HG03442 (cell line): ENCODE measurements at regions not wholly inside any gene's neighbourhood (a gene's known extent, or its start where the extent isn't known, plus 50 kb on each side); places are given as distances from the start of the nearest gene placed in this dataset.

Experiments
- ATAC-seq: cut with Tn5 transposase; IDR thresholded peaks from one replicate; pipeline ENCODE4 v1.9.1; 2021; ENCODE audit warnings: mild to moderate bottlenecking, moderate library complexity; ENCODE audit not compliant: unreplicated experiment

DNA sequence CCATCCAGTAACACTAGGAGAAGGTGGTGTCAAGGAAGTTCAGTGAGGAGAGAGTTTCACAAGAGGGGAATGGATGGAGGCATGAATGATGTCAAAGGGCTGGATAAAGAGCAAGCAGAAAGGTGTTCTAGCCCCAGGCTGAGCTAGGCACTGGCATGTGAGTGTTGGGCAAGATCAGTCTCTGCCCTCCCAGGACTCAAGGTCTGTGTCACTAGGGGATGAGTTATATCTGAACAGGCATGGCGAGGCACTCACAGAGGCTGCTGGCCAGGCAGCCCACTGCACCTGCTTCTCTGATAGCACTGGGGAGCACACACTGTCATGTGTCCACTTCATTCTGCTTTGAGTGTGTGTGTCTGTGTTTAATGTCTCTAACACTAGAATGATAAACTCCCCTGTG is 903.8 kb downstream of the BCL11B start:
- ATAC-seq, result no peak

DNA sequence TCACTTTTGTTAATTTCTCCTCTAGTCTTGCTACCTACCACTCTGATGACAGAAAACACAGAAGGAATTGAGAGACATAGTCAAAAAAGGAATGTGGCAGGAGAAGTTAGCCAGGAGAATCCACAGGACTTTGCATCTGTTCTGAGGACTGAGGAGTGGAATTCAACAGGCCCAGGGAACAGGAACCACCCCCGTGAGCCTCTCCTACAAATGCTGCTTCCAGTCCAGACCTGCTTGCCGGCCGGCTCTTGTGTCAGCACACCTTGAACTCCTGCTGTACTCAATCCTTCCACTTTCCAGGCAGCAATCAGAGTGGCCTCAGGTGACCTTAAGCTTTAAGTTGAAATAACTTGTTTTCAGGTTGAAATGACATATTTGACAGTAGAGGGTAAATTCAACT is 903.1 kb downstream of the BCL11B start:
- ATAC-seq, result no peak

DNA sequence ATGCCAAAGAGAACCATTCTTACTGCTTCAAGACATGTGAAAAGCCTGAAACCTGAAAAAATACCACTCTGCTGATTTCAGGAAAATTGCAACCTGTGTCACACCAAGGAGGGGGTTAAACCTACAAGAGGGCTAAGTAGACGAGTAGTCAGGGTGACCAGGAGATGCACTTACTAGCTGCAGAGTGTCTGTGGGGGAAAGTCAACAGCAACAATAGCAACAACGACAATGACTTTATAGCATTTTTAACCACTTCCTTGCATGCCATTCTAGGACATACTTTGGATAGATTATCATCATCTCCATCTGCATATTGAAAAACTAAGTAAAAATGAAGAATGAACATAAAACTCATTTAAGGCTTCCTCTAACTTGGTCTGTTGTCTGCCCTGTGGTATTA is 902.7 kb downstream of the BCL11B start:
- no peak for ATAC-seq

DNA sequence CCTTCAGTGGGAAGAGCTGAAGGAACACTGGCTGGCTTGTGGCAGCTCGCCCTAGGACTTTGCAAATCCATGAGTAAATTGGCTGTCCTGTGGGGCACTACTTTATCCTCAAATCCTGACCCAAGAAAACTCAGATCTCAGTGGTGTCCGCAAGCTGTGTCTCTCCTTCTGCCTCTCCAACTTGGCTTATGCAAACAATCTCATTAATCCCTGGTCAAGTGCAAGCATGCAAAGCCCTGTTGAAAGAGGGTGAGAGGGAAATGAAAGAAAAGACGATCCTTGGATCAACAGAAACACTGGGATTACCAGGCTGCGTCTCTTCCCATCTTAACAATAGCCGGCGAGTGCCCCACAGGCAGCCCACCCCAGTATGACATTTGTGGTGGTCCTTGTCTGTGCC is 901.6 kb downstream of the BCL11B start:
- ATAC-seq, result no peak

DNA sequence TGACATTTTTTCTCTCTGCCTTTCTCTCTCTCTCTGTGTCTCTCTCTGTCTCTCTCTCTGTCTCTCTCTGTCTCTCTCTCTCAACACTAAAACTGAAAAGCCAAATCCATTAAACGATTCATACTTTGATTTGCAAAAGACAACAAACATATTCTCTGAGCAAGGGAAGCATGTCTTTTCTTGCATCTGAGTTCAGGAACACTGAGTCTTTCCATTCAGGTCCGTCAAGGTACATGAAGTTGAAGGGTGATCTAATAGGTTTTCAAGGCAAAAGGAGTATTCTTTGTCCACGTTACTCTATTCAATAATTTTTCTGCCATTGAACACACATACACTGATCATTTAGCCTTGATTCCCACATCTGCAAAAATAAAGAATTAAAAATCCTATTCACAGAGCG is 900.9 kb downstream of the BCL11B start:
- no peak for ATAC-seq

DNA sequence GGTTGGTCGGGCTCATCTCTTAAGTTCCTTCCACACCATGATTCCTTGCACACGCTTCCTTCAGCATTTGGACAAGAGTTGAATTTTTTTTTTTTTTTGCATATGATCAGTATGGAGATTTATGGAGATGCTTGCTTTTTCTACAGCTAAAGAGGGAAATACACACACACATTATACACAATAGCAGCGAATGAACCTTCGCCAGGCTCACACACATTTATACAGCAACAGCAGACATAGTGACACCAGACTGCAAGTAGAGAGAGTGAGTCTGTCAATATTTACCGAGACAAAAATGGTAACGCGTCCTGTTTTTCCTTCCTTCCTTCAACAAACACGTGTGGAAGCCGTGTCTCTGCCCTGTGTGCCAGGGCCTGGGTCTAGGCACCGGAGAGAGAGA is 897.9 kb downstream of the BCL11B start:
- no peak for ATAC-seq

DNA sequence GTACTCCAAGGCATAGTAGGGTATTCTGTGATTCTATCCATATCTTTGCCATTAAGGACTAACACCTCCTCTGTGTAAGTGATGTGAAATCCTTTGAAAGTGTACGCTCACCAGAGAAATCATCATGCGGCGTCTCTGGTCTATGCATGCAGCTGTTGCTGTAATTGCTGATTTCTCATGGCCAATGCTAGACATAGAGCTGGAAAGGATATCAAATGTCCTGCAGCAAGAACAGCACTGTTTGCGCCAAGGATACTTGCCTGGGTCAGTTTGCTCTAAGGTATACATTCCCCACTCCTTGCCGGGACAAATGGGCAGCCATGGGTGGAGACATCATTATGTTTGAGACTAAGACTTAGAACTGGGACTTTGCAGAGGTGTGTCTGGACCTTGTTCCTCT is 896.4 kb downstream of the BCL11B start:
- no peak for ATAC-seq

DNA sequence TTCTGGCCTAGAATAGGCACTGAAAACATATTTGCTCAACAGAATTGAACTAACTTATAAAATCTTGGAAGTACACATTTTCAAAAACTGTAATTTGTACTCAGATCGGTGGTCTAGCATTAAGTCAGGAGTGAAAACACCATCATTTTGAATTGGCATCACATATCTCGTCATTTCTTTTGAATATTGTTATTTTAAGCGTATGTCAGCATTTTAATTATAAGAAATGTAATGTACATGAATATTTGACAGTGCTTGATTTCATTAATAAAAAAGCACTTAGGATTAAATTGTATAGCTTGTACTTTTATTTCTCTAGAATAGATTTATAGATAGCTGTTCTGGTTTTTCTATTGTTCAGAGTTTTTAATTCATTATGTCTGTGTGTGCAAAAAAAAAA is 892.2 kb downstream of the BCL11B start:
- no peak for ATAC-seq

DNA sequence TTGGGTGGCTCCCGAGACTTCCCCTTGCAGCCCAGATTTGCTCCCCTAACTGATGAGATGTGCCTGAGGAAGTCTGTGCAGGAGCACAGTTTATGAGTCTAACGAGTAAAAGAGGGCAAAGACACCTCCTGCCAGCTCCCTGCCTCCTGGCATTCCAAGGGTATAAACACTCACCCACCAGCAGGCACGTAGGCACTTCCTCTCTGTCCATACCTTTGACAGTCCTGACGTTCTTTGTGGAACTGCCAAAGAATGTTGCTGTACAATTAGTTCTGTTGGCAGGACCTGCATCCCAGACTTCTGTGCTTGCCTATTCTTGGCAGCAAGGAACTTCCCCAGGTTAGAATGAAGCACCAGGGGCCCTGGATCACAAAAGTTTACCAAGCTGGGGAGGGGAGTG is 889.3 kb downstream of the BCL11B start:
- ATAC-seq, result no peak

DNA sequence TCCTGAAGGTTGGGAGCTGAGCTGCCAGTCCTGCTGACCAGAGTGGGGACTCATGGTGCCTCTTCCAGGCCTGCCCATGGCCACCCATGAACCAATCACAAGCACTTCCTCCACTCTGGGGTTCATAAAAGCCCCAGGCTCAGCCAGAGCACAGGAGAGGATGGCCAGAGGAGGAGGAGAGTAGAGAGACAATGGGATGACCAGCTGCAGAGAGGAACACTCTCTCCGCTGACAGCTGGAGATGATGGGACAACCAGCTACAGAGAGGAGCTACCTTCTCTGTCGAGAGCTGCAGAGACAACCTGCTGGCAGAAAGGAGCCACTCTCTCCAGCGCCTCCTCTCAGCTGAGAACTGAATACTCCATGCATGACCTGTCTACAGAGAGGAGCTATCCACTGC is 886.1 kb downstream of the BCL11B start:
- ATAC-seq, result no peak

DNA sequence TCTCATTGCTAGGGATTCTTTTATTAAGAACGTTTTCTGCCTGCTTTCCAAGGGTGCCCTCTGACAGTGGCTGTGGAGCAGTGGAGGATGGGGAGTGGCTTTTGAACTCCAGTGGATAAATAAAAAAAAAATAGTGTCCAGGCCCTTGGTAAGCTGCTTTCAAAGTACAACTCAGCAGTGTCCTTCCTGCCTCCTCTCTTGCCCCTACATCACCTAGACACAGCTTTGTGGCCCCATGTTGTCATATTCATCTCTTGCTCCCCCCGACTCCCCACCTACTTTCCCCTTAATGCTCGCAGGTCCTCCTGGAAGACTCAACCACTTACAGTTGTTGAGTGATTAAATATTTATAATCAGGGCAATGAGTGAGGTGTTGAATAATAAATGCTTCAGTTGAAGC is 880.9 kb downstream of the BCL11B start:
- ATAC-seq, result no peak

DNA sequence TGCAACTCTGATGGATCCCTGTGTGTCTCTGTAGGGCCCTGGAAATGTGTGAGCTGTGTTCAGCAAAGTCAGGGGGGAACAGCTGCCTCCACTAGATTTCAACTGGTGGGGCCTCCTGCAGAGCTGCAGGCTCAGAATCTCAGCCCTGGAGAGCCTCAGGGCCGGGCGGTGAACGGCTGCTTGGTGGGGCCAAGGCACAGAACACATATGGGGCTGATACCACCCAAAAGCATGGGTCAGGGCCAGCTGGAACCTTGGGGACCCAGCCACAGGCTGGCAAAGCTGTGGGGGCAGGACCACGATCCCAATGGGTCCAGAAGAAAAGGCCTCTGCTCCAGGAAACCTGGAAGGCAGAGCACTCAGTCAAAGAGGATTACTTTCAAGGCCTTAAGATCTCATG is 878.5 kb downstream of the BCL11B start:
- no peak for ATAC-seq

DNA sequence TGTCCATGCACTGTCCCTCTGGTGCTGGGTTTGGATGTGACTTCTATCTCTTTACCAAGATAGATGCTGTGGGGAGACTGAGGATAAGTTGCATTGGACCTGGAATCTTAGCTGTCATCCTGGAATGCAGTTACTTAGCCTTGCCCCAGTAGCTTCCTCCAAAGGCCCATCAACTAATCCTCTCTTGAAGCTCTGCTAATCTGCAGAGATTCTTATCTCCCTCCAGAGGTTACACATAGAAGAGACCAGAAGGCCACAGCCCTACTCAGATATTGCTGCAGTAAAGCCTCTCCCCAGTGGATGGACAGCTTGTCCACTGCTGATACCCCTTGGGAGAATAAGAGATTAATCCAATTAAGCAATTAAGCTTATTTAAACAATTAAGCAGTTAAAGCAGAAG is 867.2 kb downstream of the BCL11B start:
- no peak for ATAC-seq

DNA sequence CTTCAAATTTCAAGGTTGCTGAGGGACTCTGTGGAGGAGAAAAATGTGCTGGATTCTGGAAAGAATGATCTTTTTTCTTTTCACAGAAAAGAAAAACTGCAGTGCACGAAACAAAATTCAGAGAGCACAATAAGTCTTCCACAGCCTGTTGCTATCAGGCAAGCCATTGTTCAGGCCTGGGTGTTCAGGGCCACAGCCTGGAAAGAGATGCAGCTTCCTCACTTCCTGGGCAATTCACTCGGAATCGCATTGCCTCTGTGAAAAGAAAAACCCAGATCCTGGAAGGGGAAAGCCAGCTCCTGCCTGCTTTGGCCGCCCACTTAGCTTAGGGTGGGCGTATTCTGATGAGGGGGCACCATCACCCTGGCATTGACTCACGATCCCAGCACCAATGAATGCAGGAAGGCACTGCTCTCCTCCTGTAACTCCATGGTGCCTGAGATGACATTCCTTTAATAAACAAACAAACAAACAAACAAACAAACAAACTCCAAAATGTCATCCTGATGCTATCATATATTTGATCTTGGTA is 863.9 kb downstream of the BCL11B start:
- ATAC-seq, result no peak

DNA sequence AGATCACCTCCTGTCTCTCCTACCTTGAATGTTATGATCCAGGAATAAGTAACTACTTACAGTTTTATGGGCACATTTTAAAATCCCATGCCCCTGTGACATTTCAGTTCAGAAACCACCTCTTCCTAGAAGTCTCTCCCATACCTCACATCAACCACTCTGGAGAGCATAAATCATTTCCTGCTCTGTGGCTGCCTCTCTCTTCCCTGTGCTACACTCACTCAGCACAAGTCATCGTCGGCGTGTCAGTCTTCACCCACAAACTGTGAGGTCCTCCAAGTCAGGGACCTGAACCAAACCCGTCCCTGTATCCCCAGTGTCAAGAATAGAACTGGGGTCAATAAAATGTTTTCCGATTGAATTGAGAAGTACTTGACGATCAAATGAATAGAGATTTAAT is 863.3 kb downstream of the BCL11B start:
- ATAC-seq, result no peak

DNA sequence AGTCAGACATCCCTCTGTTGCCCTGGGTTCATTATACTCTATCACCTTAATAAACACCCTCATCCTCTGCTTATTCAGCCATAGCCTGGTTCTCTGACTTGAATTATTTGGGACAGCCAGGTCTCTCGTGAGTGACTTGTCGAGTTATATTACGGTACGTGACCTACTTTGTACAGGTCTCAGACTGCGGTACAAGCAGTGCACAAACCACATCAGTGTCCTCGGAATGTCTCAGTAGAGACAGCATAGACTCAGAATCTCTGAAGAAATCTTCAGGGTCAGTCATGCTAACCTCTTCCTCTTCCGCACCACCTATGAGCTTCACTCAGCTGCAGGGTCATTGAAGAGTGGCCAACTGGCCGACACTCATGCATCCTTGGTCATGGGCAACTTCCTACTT is 860.8 kb downstream of the BCL11B start:
- ATAC-seq, result no peak

DNA sequence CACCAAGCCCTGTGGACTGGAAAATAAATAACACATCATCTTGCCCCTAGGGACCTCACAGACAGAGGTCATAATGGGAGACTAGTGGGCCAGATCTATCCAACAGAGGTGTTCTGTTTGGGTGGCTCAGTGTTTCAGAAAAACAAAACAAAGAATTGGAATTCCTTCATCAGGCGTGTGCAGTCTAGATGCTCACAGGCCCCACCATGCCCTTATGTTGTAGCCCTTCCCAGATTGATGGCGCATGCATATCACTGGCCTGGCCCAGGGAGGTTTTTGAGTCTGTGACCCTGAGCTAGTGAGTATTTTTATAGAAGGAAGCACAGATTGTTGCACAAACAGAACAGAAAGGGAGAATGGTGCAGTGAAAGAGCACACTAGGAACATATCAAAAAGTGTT is 859.6 kb downstream of the BCL11B start:
- ATAC-seq, result no peak

DNA sequence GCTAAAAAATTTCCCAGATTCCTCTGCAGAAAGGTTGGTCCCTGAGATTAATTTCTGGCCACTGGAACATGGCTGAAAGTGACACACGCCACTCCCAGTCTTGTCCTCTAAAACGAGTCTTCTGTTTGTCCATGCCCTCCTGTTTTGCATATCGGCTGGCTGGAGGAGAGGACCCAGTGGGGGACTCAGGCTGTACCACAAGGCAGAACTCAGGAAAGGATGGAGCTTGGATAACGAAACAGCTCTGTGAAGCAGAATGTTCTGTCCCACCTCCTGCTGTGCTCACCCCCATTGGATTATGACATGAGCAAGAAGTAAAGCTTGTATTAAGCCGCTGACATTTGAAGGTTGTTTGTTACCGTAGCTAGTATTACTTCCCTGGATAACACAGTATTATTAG is 856.2 kb downstream of the BCL11B start:
- ATAC-seq, result no peak

DNA sequence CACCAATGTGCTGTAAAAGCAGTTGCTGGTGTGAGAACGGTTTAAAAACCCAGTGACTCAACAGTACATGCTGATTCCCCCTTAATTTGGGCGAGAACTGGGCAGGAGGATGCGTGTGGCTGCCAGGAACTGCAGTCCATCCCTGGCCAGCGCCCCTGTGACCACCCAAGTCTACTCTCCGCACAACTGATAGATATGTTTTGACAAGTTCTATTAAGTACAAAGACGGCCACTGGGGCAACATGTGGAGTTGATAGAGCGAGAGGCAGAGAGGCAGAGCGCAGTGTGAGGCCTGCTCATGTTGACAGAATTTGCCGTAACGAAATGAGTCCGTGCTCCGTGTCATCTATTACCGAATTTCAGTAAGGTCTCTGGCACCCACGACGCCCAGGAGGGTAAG is 855.0 kb downstream of the BCL11B start:
- ATAC-seq, result no peak

DNA sequence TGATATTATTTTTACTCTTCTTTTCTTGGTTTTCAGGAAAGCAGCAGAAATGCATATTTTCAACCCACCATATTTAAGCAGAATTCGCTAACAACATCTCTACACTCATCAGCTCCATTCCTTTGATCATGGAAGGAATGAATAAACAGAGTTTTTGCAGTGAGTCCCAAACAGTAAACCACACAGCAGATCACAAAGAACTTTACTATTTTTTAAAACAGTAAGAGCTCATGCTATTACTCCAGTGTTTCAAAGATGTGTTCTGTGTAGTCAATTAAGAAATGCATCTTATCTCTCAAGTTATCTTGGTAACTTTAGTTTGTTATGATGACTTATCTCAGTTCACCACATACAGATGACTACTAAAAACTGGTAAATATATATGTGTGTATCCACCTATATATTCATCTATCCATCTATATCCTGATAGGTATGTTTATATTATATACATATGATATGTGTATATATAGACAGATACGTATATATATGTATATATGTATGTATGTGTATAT is 843.5 kb downstream of the BCL11B start:
- ATAC-seq, result no peak

DNA sequence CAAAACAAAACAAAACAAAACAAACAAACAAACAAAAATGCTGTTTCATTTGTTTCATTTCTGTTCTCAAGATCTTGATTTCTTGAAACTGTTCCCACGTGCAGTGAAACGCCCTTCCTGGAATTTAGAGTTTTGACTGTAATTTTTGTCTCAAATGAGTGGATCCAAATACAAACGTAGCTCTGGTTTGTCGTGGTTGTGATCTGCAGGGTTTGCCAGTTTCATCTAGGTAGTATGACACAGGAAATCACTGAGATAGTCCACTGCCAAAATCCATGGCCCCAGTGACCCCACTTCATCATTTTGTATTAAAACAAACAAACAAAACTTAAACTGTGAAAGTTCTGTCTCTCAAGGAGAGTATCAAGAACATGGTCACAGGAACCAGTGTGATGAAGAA is 838.6 kb downstream of the BCL11B start:
- no peak for ATAC-seq

DNA sequence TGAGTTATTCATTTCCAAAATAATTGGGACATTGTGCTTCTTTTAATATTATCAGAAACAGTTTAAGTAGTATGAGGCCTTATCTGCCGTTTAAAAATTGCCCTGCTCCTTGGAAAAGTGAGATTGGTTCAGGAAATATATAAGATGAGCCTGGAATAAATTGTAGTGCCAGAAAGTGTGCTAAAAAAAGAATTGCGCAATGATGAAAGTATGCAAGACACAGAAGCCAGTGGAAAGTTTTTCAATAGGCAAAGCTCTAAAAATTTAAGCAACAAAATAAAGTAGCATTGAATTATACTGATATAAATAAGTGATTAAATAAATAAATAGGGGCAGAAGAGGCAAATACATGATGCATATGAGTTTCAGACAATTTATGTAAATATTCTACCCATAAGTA is 834.9 kb downstream of the BCL11B start:
- no peak for ATAC-seq

DNA sequence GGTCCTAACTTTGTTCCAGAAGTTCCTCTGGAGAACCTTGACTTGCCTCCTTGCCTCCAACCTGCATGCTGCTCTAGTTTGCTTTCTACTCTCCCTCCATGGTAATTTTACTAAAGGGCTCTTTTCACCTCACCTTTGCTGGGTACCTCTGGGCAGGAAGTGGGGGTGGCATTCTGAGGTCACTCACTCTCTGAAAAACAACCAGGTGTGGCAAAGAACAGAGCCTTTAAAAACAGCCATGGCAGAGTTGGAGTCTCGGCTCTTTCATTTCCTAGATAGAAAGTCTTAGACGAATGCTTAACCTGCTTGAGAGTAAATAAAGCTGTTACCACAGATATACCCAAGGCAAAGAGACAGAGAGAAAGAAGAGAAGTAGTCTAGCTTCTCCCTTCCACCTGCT is 827.9 kb downstream of the BCL11B start:
- ATAC-seq, result no peak

DNA sequence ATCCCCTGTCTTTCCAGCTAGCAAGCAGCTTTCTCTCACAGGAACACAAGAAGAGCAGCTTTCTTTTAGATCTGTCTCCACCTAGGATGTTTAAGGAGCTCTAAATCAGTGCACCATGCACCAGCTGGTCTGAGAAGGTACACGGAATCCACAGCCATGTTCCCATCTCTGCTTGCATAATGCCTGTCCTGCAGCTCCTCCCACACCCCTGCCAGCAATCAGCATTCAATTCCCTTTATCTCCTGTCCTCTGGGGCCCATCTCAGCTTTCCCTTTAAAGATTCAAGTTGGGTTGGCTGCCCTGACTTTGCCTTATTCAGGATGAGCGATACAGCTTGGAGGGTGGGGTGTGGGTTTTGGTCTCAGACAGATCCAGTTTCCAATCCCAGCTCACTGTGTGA is 826.3 kb downstream of the BCL11B start:
- ATAC-seq, result no peak
